GM19043 (cell line): ENCODE measurements at regions not wholly inside any gene's neighbourhood (a gene's known extent, or its start where the extent isn't known, plus 50 kb on each side); places are given as distances from the start of the nearest gene placed in this dataset.
"Not testable (repeated sequence)": the region's sequence is repeated elsewhere in the genome, so short reads cannot be mapped to it uniquely, and the experiment has no call there.

Experiments
- ATAC-seq: cut with Tn5 transposase; IDR thresholded peaks from one replicate; pipeline ENCODE4 v1.9.1; 2021; ENCODE audit warnings: low read depth; ENCODE audit not compliant: unreplicated experiment

DNA sequence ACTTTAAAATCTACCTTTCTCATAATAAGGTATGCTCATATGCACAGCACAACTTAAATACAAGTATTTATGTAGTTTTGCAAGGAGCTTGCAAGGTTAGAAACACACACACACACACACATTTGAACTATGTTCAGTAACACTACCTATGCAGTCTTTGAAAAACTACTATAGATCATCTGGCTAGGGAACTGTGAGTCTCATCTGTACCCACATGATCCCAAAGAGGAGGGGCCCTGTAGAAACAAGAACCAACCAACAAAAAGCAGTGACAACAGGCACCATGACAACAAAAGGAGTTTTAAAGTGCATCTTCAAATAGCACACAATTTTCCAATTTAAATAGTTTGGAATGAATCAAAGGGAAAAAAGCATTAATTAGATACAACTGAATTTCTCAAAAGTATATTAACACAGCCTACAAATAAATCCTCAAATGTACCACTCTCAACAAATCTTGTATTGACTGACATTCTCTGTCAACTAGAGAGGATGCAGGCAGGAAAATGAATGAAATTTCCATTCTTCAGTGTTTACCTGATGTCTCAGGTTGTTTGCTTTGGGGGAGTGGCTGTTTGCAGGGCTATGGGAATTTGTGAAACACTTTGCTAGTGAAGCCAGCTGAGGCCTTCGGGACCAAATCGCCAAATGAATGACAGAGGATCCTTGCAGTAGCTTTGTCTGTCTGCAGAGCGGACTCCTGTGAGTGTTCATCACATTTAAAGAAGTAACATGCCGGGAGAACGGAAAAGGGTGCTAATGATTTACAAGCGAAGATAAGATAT, 297.6 kb downstream of the BCL2L11 start:
- ATAC-seq, result not testable (repeated sequence)

DNA sequence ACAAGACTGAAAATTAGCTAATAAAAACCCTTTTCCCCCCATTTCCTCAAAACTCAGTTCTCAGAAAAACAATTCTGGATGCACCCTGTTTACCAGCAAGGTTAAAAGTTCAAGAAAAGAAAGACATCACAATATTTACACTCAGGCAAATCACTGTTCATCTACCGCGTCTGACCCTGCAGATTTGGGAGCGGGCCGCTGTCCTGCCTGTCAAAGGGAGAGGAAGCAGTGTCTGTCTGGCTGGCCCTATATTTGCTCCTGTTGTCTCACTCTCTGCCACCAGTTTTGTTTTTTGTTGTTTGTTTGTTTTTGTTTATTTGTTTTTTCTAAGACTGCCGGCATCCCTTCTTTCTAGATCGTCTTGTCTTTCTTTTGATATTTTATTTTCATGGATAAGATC, 299.4 kb downstream of the BCL2L11 start:
- ATAC-seq, result not testable (repeated sequence)

DNA sequence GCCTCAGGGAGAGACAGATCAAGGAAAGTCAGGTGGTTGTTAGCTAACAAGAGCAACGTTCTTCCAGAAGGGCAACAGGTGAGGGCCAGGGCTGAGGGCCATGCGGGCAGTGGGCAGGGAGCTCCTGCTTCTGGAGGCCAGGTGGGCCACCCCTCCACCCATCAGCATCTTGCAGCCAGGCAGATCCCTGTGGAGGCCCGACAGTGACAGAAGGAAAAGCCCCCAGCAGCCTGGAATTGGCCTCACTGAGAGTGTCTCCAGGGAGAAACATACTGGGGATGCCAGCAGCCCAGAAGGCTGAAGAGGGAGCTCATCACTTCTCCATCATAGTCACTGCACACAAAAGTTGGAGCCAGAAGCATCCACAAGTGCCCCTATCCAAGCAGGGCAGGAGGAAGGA, 300.1 kb downstream of the BCL2L11 start:
- ATAC-seq, result not testable (repeated sequence)

DNA sequence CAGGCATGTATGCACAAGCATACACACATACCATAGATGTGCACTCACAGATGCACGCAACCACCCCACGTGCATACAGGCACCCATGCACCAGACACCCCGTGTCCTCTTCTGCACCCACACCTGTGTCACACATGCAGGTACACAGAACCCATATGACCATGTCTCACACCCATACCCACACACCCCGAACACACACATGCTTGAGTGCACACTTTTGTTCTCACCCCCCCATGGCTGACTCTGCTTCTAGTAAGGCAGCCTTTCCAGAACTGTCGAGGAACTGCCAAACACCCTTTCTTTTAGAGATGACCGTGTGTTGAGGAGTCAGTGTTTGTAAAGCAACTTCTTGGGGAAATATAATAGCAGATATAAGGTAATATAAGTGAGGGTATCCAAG, 301.2 kb downstream of the BCL2L11 start:
- ATAC-seq, result not testable (repeated sequence)

DNA sequence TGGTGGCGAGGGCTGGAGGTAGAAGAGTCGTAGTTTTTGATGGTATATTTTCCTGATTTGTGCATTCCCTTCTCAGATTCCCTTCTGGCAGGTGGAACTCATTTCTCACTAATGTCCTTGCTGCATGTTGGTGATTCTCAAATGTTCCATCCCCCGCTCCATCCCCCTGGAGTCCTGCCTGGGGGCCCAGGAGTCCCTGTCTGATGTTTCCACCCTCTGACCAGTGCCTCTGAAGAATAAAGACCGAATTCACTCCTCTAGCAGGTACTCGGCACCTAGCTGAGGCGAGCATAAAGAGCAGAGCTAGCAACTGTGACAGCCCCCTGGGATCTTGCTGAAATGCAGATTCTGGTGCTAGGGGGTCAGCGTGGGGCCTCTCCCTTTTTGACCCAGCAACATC, 301.8 kb downstream of the BCL2L11 start:
- ATAC-seq, result not testable (repeated sequence)

DNA sequence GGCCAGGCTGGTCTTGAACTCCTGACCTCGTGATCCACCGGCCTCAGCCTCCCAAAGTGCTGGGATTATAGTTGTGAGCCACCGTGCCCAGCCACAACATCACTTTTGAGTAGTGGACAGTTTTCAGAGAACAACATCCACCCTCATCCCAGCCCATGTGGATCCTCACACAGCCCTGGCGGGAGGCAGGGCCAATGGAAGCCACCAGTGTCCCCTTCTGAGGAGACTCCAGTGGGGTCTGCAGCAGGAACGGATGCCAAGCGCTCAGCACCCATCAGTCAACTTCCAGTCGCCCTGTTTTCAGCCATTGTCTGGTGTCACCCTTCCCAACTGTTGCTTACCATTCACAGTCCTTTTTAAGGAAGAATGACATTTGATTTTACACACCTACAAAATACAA, 302.5 kb downstream of the BCL2L11 start:
- ATAC-seq, result not testable (repeated sequence)

DNA sequence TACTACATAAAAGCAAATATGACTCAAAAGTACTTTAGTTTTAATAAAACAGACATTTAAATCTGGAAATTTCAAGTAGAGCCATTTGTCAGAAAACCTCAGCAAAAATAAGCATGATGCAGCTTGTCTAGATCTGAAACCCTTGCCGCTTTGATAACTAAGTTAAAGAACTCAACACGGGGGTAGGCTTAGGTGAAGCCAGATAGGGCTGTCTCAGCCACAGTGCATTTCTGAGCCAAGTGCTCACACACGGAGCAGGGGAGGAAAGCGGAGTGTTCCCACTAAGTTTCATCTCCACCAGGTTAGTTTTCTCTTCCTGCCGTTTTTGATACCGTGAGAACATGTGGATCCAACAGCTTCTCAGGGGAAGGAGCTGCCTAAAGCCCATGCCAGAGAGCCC, 303.5 kb downstream of the BCL2L11 start:
- not testable (repeated sequence) for ATAC-seq

DNA sequence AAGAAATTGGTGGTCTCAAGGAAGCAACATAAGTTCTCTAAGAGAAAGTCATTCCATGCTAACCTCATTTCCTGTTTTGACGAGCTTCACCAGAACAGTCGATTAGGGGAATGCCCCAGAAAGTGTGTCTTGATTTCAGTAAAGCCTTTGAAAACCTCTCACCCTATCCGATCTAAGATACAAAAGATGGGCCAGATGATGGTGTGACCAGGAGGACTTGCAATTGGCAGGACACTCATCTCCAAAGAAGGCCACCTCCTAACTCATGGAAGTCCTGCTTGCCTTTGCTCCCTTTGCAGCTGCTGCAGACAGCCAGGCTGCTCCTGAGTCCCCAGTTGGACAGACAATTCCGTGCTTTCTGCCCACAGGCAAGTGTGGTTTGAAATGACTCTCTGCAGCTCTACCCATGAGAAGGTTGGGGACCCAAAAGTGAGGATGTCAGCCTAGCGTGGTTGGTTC, 304.2 kb downstream of the BCL2L11 start:
- not testable (repeated sequence) for ATAC-seq

DNA sequence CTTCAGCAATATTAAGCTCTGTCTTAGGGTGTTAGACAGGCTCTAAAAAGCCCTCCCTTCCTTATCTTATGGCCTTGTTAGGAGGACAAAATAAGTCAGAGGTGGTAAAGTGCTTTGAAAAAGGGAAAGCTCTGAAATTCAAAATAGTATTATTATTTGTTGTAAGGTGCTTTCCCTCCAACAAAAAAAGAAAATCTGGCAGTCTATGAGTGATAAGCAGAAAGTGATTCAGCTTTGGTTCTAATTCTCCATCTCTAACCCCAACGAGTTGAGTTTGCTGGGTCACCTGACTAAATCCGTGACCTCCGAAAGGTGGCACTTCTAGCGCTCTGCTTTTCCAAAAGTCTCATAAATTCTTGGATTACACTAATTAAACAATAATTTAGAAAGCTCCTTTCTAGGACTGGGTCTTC, 305.1 kb downstream of the BCL2L11 start:
- not testable (repeated sequence) for ATAC-seq

DNA sequence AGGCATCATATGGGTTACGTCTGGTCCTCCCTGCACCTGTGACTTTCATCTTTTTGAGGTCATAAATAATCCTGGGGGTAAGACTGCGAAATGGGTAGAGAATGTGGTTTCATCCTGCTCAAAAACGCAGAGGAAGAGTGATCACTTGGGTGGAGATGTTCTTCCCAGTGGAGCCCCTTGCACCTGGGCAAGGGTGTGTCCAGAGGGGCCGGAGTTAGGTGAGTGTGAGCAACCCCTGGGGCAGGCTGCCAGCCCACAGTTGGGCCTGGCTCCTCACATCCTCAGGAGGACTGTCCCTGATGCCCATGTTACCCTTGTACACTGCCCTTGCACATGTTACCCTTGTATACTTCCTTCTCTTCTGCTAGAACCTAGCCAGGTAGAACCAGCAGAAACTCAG, 306.6 kb downstream of the BCL2L11 start:
- ATAC-seq, result not testable (repeated sequence)

DNA sequence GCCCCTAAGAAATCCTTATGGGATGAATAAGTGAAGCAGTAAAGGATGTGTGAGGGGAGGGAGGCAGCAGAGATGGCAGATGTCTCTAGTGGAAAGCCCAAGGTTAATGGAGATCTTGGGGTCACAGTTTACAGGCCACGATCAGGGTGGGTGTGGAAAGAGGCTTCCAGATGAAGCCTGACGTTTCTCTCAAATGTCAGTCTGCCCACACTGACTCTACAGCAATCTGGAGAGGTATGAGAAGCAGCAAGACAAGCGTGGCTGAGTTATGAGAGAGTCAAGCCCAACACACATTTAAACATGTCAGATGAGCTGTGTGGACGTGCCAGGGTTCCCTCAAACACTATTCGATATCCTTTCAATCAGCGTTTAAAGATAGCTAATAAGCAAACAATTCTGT, 308.2 kb downstream of the BCL2L11 start:
- ATAC-seq, result not testable (repeated sequence)

DNA sequence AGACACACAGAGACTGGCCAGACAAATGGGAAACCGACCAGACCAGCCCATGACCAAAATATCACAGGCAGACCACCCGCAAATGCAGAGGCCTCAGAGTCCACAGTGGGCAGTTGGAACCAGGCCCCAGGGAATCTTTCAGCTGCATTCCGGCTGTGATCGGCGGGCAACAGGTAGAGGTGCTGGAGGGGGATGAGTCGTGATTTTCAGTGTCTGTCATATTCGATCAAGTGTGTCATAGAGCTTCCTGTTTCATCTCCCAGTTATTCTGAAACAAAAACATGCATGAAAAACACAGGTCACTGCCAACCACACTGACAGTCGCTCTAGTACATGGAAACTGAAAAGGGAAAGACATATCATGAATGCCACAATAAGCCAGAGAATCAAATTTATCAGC, 308.6 kb downstream of the BCL2L11 start:
- not testable (repeated sequence) for ATAC-seq

DNA sequence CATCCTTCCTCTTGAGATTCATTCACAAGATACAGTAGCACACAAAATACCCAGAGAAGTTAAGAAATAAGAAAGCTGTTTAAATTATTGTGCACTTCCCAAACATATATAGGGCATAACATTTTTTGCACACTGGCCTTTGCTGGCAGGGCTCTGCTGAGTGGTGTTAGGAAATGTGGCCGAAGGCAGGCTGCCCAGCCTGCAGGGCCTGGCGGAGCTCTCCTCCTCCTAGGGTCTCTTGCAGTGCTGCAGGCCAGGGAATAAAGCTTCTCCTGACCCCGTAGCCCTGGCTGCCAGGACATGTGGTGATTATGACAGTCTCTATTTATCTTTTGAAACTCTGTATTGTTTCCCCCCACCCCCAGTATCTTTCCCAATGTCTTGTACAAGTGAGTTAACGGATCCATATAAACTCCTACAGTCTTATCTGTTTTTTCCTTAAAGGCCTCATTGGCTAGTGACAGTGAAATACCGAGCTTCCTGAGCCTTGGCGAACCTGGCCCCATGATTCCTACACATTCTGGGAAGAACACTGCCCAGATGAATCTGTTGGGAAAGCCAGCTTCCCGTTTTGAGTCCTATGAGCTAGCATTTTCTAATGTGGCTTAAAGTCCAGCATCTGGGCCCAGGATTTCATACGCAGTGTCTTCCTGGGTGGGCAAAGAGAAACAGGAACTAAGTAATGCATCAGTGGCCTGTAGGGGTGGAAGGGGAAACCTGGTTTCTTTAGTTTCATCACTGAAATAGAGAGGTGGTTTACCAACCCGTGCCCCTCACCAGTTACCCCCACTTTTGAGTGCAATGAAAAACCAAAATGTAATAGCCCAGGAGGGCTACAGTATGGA, 310.3 kb downstream of the BCL2L11 start:
- ATAC-seq, result not testable (repeated sequence)

DNA sequence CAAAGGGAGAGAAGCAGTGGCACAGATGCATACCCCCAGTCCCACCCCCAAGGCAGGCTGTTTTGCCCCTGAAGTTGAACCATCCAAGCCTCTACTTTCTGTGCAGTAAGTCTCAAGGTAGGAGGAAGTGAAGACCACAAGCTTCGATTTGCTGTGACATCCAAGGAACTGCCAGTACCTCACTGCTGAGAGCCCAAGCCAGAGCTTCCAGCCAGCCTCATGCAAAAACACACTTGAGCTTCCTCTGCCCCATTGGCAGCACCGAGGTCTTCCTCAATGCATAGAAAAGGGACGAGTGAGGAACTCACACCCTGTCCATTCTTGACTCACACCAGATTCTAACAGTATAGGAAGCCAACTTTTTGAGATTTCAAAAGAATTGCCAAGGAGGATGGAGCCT, 311.7 kb downstream of the BCL2L11 start:
- not testable (repeated sequence) for ATAC-seq

DNA sequence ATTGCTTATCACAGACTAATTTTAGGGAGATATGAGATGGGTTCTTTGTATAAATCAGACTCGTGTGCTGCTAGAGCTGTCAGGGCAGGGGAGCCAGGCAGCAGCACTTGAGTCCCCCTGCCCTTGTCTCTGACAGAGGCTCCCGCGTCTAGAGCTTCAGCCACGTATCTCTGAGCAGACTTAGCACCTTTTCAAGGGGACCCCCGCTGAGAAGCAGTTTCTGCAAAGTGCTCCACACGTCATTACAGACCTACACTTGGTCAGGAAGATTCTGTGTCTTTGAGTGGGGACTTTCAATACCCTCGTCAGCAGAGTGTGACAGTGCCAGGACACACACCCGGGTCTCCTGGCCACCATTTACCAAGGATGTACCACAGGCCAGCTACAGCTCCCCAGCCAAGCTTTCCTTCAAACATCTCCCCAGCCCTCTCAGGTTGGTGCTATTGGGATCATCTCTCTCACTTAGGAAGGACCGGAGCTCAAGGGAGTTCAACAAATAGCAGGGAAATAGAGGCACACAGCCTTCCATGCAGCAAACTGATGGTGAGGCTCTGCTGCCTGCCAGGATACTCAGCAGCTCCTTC, 312.3 kb downstream of the BCL2L11 start:
- not testable (repeated sequence) for ATAC-seq

DNA sequence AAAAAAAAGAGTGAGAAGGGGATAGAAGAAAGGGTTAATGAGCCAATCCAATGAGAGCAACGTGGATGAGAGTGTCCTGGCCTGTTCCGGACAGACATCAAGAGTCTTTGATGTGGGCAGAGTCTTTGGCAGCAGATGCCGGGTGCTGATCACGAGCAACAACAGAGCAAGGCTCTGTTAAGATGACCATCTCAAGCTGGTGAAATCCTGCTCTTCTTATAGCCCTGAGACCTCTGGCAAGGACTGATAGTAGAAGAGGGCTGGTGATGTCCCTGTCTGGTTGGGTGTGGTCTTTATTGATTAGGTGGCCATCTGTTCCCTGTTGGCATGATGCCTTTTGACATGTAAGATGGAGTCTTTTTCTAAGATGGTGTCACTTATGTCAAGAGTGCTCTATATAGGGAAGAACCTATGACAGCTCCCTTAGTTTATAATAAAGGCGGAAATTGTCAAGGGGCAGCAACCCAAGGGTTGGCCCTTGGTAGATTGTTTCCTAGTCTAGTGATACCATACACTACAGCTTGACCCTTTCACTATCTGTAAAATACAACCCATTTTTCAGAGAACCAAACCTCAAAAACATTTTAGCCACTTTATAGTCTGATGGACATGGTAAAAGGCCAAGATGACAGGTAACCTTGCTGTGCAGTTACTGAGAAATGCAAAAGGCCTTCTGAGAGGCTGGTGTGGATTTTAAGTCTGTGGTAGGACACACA, 313.3 kb downstream of the BCL2L11 start:
- not testable (repeated sequence) for ATAC-seq

DNA sequence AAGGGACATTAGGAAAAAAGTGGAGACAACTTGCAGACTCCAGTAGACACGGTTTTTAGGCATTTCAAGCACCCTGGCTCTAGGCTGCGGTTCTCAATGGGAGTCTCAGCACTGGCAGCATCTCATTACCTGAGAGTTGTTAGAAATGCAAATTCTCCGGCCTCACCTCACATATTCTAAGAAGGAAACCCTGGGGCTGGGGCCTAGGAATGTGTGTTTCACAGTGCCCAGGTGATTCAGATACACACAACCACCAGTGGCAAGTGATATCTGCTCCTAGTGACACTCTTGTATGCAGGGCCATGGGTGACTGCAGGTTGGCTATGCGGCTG, 313.9 kb downstream of the BCL2L11 start:
- ATAC-seq, result not testable (repeated sequence)

DNA sequence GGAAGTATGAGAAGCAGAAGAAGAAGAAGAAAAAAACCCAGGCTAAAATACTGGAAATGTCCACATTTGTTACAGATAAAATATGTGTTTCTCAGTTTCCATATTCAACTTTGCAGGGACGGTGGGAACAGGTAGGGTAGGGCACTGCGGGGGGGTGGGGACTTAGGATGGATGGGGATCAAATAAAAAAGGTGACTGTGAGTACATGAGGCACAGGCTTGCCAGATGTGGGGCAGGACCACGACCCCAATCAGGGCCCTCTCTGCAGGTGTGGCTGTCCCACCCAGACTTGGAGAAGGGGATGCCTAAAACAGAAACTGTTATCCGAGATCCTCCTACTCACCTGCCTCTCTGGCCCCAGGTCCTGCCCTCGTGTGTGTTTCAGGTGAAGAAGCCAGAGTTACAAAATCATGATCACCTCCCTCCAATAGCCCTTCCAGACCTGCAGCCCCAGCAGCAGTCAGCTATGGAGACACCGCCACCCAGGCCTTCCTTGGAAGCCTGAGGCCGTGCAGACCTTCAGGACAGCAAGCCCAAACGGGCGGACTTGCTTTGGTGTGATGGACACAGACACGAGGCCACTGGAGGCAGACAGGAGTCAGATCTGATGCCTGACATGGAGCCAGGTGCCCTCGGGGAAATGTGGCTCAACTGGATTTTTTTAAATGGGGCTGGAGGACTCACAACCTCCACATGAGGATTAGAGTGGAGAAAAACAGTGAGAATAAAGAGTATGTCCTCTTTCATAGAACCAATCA, 315.0 kb downstream of the BCL2L11 start:
- ATAC-seq, result not testable (repeated sequence)

DNA sequence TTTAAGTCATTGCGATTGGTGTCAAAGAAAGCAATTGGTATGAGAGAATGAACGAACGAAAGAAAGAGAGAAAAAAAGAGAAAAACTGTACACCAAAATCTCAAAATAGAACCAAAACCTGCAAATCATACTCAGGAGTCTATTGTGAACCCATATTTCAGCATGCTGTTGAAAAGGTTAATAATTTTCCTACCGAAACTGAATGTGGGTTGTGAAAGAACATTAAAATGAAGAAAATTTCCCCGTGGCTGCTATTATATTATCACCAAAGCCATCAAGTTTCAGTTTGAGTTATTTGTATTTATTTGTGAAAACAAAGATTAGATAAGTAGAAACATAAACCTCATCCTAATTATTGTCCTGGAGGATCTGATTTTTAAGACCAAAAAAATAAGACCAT, 315.7 kb downstream of the BCL2L11 start:
- ATAC-seq, result peak; percentile 69
